Neural cell (in vitro differentiated cells): ENCODE measurements at regions not wholly inside any gene's neighbourhood (a gene's known extent, or its start where the extent isn't known, plus 50 kb on each side); places are given as distances from the start of the nearest gene placed in this dataset.

ENCODE experiments used
- H2AFZ ChIP-seq: fragments of 200-600, 300-800 bp; sonication (generic), shearing (Covaris generic); 2 replicates; pipeline ENCODE4 v1.6.0; 2014; ENCODE audit warnings: low read depth, mild to moderate bottlenecking, antibody characterized with exemption, low read length, moderate library complexity
- H3F3A ChIP-seq: fragments of 200-600 bp; shearing (Covaris generic); 2 replicates; pipeline ENCODE4 v1.6.1; 2016; ENCODE audit warnings: mild to moderate bottlenecking, moderate library complexity, mixed read lengths, antibody characterized with exemption, low read length; ENCODE audit not compliant: insufficient read depth, poor library complexity, severe bottlenecking
- H3K27ac ChIP-seq: fragments of 200-600, 300-800 bp; sonication (generic), shearing (Covaris generic); 2 replicates; pipeline ENCODE4 v1.5.1; 2014; ENCODE audit warnings: mild to moderate bottlenecking, low read length, moderate library complexity
- H3K27me3 ChIP-seq: fragments of 300-800, 200-600 bp; sonication (generic), shearing (Covaris generic); 2 replicates; pipeline ENCODE4 v1.6.0; 2014; ENCODE audit warnings: mild to moderate bottlenecking, low read depth, low read length, moderate library complexity; ENCODE audit not compliant: insufficient read depth
- H3K36me3 ChIP-seq: fragments of 300-800, 200-600 bp; sonication (generic), shearing (Covaris generic); 2 replicates; pipeline ENCODE4 v1.5.1; 2014; ENCODE audit warnings: mild to moderate bottlenecking, antibody characterized with exemption, low read length, moderate library complexity; ENCODE audit not compliant: insufficient read depth
- H3K4me2 ChIP-seq: fragments of 300-800, 200-600 bp; sonication (generic), shearing (Covaris generic); 2 replicates; pipeline ENCODE4 v1.6.0; 2014; ENCODE audit warnings: mild to moderate bottlenecking, low read length
- H3K4me3 ChIP-seq: fragments of 300-800, 200-600 bp; sonication (generic), shearing (Covaris generic); 2 replicates; pipeline ENCODE4 v1.5.1; 2014; ENCODE audit warnings: mild to moderate bottlenecking, low read length, moderate library complexity
- H3K79me2 ChIP-seq: fragments of 200-600 bp; shearing (Covaris generic); replicated peaks from 2 replicates; pipeline ENCODE4 v1.6.0; 2014; ENCODE audit warnings: mild to moderate bottlenecking, low read length, moderate library complexity; ENCODE audit not compliant: insufficient read depth
- H3K9ac ChIP-seq: fragments of 300-800, 200-600 bp; sonication (generic), shearing (Covaris generic); 2 replicates; pipeline ENCODE4 v1.6.1; 2016; ENCODE audit warnings: mild to moderate bottlenecking, low read length, mixed read lengths
- H3K9me2 ChIP-seq: fragments of 200-600 bp; shearing (Covaris generic); 2 replicates; pipeline ENCODE4 v1.6.1; 2016; ENCODE audit warnings: mild to moderate bottlenecking, low read length, mixed read lengths; ENCODE audit not compliant: insufficient read depth
- H3K9me3 ChIP-seq: fragments of 200-600, 300-800 bp; sonication (generic), shearing (Covaris generic); 2 replicates; pipeline ENCODE4 v1.6.1; 2016; ENCODE audit warnings: mild to moderate bottlenecking, mixed run types, low read length, moderate library complexity, mixed read lengths
- H4K20me1 ChIP-seq: fragments of 200-600 bp; shearing (Covaris generic); 2 replicates; pipeline ENCODE4 v1.6.1; 2016; ENCODE audit warnings: mild to moderate bottlenecking, mixed run types; ENCODE audit not compliant: insufficient read depth
- CTCF ChIP-seq: fragments of 450-650 bp; IDR thresholded peaks from 2 replicates; pipeline ENCODE4 v1.5.1; 2014; ENCODE audit warnings: antibody characterized with exemption, mild to moderate bottlenecking, moderate library complexity; ENCODE audit not compliant: poor library complexity, severe bottlenecking
- EP300 ChIP-seq: fragments of 450-650 bp; conservative IDR thresholded peaks from 2 replicates; pipeline ENCODE4 v1.6.1; 2014; ENCODE audit warnings: antibody characterized with exemption, mild to moderate bottlenecking, moderate library complexity; ENCODE audit not compliant: poor library complexity, severe bottlenecking
- EZH2 ChIP-seq: fragments of 200-600, 300-800 bp; shearing (Covaris generic), sonication (generic); IDR thresholded peaks from 2 replicates; pipeline ENCODE4 v1.6.1; 2014; ENCODE audit warnings: antibody characterized with exemption, low read length, borderline replicate concordance, mild to moderate bottlenecking; ENCODE audit not compliant: insufficient read depth, poor library complexity, severe bottlenecking
- MXI1 ChIP-seq: fragments of 450-650 bp; conservative IDR thresholded peaks from 2 replicates; pipeline ENCODE4 v1.6.1; 2014; ENCODE audit warnings: antibody characterized with exemption, mild to moderate bottlenecking; ENCODE audit not compliant: poor library complexity, severe bottlenecking
- POLR2AphosphoS5 ChIP-seq: IDR thresholded peaks from 2 replicates; pipeline ENCODE4 v1.6.1; 2012
- RAD21 ChIP-seq: fragments of 450-650 bp; conservative IDR thresholded peaks from 2 replicates; pipeline ENCODE4 v1.6.1; 2014; ENCODE audit warnings: antibody characterized with exemption, mild to moderate bottlenecking, moderate library complexity
- REST ChIP-seq: IDR thresholded peaks from 2 replicates; pipeline ENCODE4 v1.6.1; 2012; ENCODE audit warnings: borderline replicate concordance
- SMC3 ChIP-seq: fragments of 450-650 bp; conservative IDR thresholded peaks from 2 replicates; pipeline ENCODE4 v1.6.1; 2014; ENCODE audit warnings: antibody characterized with exemption, mild to moderate bottlenecking, moderate library complexity; ENCODE audit not compliant: poor library complexity
- TAF1 ChIP-seq: IDR thresholded peaks from 2 replicates; pipeline ENCODE4 v1.6.1; 2012; ENCODE audit warnings: low read depth

- H3K27me3 ChIP-seq: no peaks in the 10 kb centered on the region
- no peaks in the 10 kb centered on the region for H3K36me3 ChIP-seq
- H3K9ac ChIP-seq: no peak overlapping the region
- no peak overlapping the region for H3K27ac ChIP-seq
- no peak overlapping the region for H3K4me3 ChIP-seq
- H4K20me1 ChIP-seq: no peaks in the 10 kb centered on the region
- no peaks in the 10 kb centered on the region for H3K79me2 ChIP-seq
- TF ChIP-seq POLR2AphosphoS5 (no peak), REST (no peak), MXI1 (no peak), SMC3 (no peak), TAF1 (no peak), EP300 (no peak), EZH2 (no peak), CTCF (no peak)
- no peaks in the 10 kb centered on the region for H3K9me3 ChIP-seq
- no peaks in the 10 kb centered on the region for H3F3A ChIP-seq
- H3K4me2 ChIP-seq: no peak overlapping the region
- no peaks in the 10 kb centered on the region for H3K9me2 ChIP-seq
- no peak overlapping the region for H2AFZ ChIP-seq
These were observed 1404.8 kb downstream of the LRRC4C start for GRCh38 chr11:40054631-40055030.

- H2AFZ ChIP-seq: no peak overlapping the region
- no peak overlapping the region for H3K4me2 ChIP-seq
- no peaks in the 10 kb centered on the region for H3F3A ChIP-seq
- H3K9me2 ChIP-seq: no peaks in the 10 kb centered on the region
- H3K9me3 ChIP-seq: no peaks in the 10 kb centered on the region
- H3K9ac ChIP-seq: no peak overlapping the region
- no peaks in the 10 kb centered on the region for H3K36me3 ChIP-seq
- H3K79me2 ChIP-seq: no peaks in the 10 kb centered on the region
- H3K4me3 ChIP-seq: no peak overlapping the region
- H4K20me1 ChIP-seq: no peaks in the 10 kb centered on the region
- H3K27ac ChIP-seq: no peak overlapping the region
- H3K27me3 ChIP-seq: no peaks in the 10 kb centered on the region
- TF ChIP-seq SMC3 (no peak), EZH2 (no peak), EP300 (no peak), MXI1 (no peak), RAD21 (no peak), CTCF (no peak), TAF1 (no peak), POLR2AphosphoS5 (no peak), REST (no peak)
These were observed 1414.1 kb downstream of the LRRC4C start for GRCh38 chr11:40045312-40045711.
